ENCODE measurements at regions not wholly inside any gene's neighbourhood (a gene's known extent, or its start where the extent isn't known, plus 50 kb on each side); places are given as distances from the start of the nearest gene placed in this dataset.

DNA sequence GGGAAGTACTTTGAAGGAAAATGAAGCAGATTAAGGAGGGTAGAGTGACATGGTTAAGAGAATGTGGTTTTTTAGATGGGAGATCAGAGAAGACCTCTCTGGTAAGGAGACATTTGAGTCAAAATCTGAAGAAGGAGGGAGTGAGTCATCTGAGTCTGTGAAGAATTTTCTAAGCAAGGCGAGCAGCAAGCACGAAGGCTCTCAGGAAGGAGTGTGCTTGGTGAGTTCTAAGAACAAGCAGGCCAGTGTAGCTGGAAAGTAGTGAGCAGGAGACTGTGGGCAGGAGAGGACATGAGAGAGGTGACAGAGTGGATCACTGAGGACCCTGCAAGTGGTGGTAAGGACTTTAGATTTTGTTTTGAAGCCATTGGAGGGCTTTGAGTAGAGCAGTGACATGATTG is 76.3 kb upstream of the FUT8 start:
- ATAC-seq (ENCODE audit: low read depth), result peak; percentile 39
- intact Hi-C loops (cut with micrococcal nuclease), result no loop called here
- no TSS peak for BruUV-seq (replicated peaks)
- H4K5ac ChIP-seq (ENCODE audit: low read depth, low read length), result peak overlapping the region; percentile 47
- H3K9me3 ChIP-seq (ENCODE audit: control insufficient read depth, insufficient read depth, low read length), result no peaks in the 10 kb centered on the region
- H2BK120ac ChIP-seq (ENCODE audit: low read depth, low read length), result peak overlapping the region; percentile 98
- DNase-seq, result peak; percentile 73
- 51% methylated on average over 2 of the region's 2 CpGs; no CpG with 5 or more reads in 1 of the 2 experiments for WGBS, 2 experiments (ENCODE audit: extremely low coverage in 2 of 2, insufficient read length in 1 of 2)
- H3K56ac ChIP-seq (ENCODE audit: extremely low read depth, insufficient read depth, low read length), result peak overlapping the region; percentile 61; the same call in 1 of the 2 replicates
- H3K9ac ChIP-seq (ENCODE audit: low read depth, low read length), result 0 out of 2 replicates have a peak overlapping the region, but pooled peaks have one; percentile 35
- H3K23ac ChIP-seq (ENCODE audit: low read depth, low read length), result peak overlapping the region; percentile 79
- H4K20me1 ChIP-seq (ENCODE audit: insufficient read depth, low read length), result no peaks in the 10 kb centered on the region
- no peaks in the 10 kb centered on the region for H3K79me1 ChIP-seq (ENCODE audit: low read depth in 1 of 2, low read length in 2 of 2)
- H3K27me3 ChIP-seq (ENCODE audit: control insufficient read depth, insufficient read depth, low read length), result no peaks in the 10 kb centered on the region
- peak overlapping the region; percentile 98; the same call in 2 of the 3 replicates for H2BK15ac ChIP-seq (ENCODE audit: low read depth, low read length)
- no peak overlapping the region for H3K4me2 ChIP-seq (ENCODE audit: low read depth, low read length)
- peaks cover 22% of the 10 kb centered on the region for H3K4me1 ChIP-seq (ENCODE audit: control insufficient read depth, insufficient read depth, low read length)
- H2AK9ac ChIP-seq (replicated peaks; ENCODE audit: low read depth, low read length, poor library complexity), result peak overlapping the region; percentile 47
- H3K4me3 ChIP-seq (ENCODE audit: insufficient read depth, low read depth, low read length), result no peak overlapping the region
- in situ Hi-C loops (cut with MboI; ENCODE audit: low sequenced_read_pairs), result no loop called here
- H4K91ac ChIP-seq (ENCODE audit: insufficient read depth, low read depth, low read length), result peak overlapping the region; percentile 90
- no peaks in the 10 kb centered on the region for H3K36me3 ChIP-seq (ENCODE audit: control insufficient read depth, insufficient read depth, low read length)
- peak overlapping the region; percentile 93 for H3K4ac ChIP-seq (ENCODE audit: low read depth, low read length)
- dilution Hi-C loops (cut with HindIII; ENCODE audit: low sequenced_read_pairs, unreplicated experiment), result no loop called here
- peaks cover 25% of the 10 kb centered on the region for H3K9me1 ChIP-seq (ENCODE audit: insufficient read depth, low read length)
- H3K27ac ChIP-seq (ENCODE audit: insufficient read depth, low read length), result peak overlapping the region; percentile 66; the same call in 1 of the 2 replicates
- TF ChIP-seq POLR2A (IDR thresholded peaks at IDR 0.05; ENCODE audit: low read depth, low read length), result no peak
- TF ChIP-seq NFE2L2 (IDR thresholded peaks at IDR 0.05; ENCODE audit: low read depth, low read length), result no peak
- TF ChIP-seq SMC3 (IDR thresholded peaks at IDR 0.05; ENCODE audit: low read depth, low read length), result no peak
- TF ChIP-seq RAD21 (IDR thresholded peaks at IDR 0.05; ENCODE audit: low read length), result no peak
- no peak for TF ChIP-seq MAFK (IDR thresholded peaks at IDR 0.05; ENCODE audit: low read depth, low read length)
- TF ChIP-seq MAZ (IDR thresholded peaks at IDR 0.05; ENCODE audit: borderline replicate concordance, low read depth, low read length), result no peak
- H4K8ac ChIP-seq (ENCODE audit: low read depth in 2 of 2, low read length in 2 of 2), result peak overlapping the region; percentile 7 to 91; a peak in 2 of 4 replicates
- peak overlapping the region; percentile 85 for H2AK5ac ChIP-seq (ENCODE audit: low read depth, low read length)
- peak overlapping the region; percentile 84 for H2AFZ ChIP-seq (replicated peaks; ENCODE audit: low read length, poor library complexity)
- peak overlapping the region; percentile 92 for H3K14ac ChIP-seq (replicated peaks; ENCODE audit: low read depth, low read length)
- peak overlapping the region; percentile 95 for H3K18ac ChIP-seq (ENCODE audit: low read depth, low read length)
- POLR2A ChIA-PET (ENCODE audit: unreplicated experiment), result no interaction called here
- peak overlapping the region; percentile 73 for H2BK5ac ChIP-seq (ENCODE audit: low read depth, low read length, poor library complexity, severe bottlenecking)
- CTCF ChIA-PET, result no interaction called here
- peak overlapping the region; percentile 90 for H2BK20ac ChIP-seq (ENCODE audit: low read depth, low read length)

Data from IMR-90 (cell line).